ENCODE measurements at regions not wholly inside any gene's neighbourhood (a gene's known extent, or its start where the extent isn't known, plus 50 kb on each side); places are given as distances from the start of the nearest gene placed in this dataset.

DNA sequence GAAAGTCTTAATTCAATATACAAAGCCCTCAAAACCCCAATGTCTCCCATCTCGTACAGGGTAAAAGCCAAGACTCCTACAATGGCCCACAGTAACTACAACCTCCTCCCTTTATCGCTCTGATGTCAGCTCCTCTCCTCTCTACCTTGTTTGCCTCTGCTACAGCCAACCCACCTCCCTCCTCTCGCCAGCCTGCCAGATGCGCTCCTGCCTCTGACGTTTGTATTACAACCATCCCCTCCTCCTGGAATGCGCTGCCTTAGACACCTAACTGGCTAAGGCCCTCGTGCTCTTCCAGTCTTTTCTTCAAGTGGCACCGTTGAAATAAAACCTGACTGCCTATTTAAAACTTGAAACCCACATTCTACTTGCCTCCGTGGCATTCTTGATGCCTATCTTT lies 115.3 kb upstream of the MYO3A start:
- no peak for TF ChIP-seq GATA3 (IDR thresholded peaks at IDR 0.05; ENCODE audit: low read depth, low read length)
- TF ChIP-seq GATA2 (IDR thresholded peaks at IDR 0.05; ENCODE audit: low read depth, low read length), result no peak

All from SH-SY5Y (cell line).